Hepatocyte (in vitro differentiated cells): ENCODE measurements at regions not wholly inside any gene's neighbourhood (a gene's known extent, or its start where the extent isn't known, plus 50 kb on each side); places are given as distances from the start of the nearest gene placed in this dataset.

Source experiments
- CTCF ChIP-seq: fragments of 200-600 bp; sonication (generic); IDR thresholded peaks from 2 replicates; pipeline ENCODE4 v1.5.1; 2016; ENCODE audit warnings: antibody characterized with exemption, mild to moderate bottlenecking; ENCODE audit not compliant: poor library complexity
- EZH2 ChIP-seq: fragments of 200-600 bp; sonication (generic); IDR thresholded peaks from 2 replicates; pipeline ENCODE4 v1.6.1; 2016; ENCODE audit warnings: antibody characterized with exemption, mild to moderate bottlenecking, borderline replicate concordance
- EZH2phosphoT487 ChIP-seq: fragments of 200-600 bp; sonication (generic); IDR thresholded peaks from one replicate; pipeline ENCODE4 v1.6.1; 2018; ENCODE audit warnings: antibody characterized with exemption, mild to moderate bottlenecking, low read depth, moderate library complexity; ENCODE audit not compliant: unreplicated experiment, severe bottlenecking

GRCh38 chr5:68452286-68452685, 236.7 kb downstream of the PIK3R1 start:
- TF ChIP-seq CTCF (no peak), EZH2phosphoT487 (no peak), EZH2 (no peak)
